ENCODE measurements at regions not wholly inside any gene's neighbourhood (a gene's known extent, or its start where the extent isn't known, plus 50 kb on each side); places are given as distances from the start of the nearest gene placed in this dataset.

- TF ChIP-seq EZH2 (IDR thresholded peaks at IDR 0.05; ENCODE audit: low read length) (no peak), CTCF (optimal IDR thresholded peaks at IDR 0.05 in 1 of 3, IDR thresholded peaks at IDR 0.05 in 1 of 3, conservative IDR thresholded peaks at IDR 0.05 in 1 of 3; ENCODE audit: extremely low read depth in 1 of 3, insufficient read depth in 2 of 3, low read length in 3 of 3) (no peak)
These were observed 414.4 kb downstream of the OLFM4 start for GRCh38 chr13:53442979-53443378.
